ENCODE measurements at regions not wholly inside any gene's neighbourhood (a gene's known extent, or its start where the extent isn't known, plus 50 kb on each side); places are given as distances from the start of the nearest gene placed in this dataset.
A peak's percentile ranks its signal among the peaks of the same experiment; 100 is the strongest.
"Not testable (repeated sequence)": the region's sequence is repeated elsewhere in the genome, so short reads cannot be mapped to it uniquely, and the experiment has no call there.

GRCh38 chr5:36450229-36451014 lies 148.7 kb upstream of the RANBP3L start:
- no peak overlapping the region for H3K4me3 ChIP-seq (ENCODE audit: low read depth, low read length)
- no peak for DNase-seq (ENCODE audit: low read depth)
- no peak for TF ChIP-seq CTCF (IDR thresholded peaks at IDR 0.05; ENCODE audit: low read depth, low read length, missing control alignments)

GRCh38 chr5:36452424-36453006 lies 150.8 kb upstream of the RANBP3L start:
- H3K4me3 ChIP-seq (ENCODE audit: low read depth, low read length) = no peak overlapping the region
- no peak for DNase-seq (ENCODE audit: low read depth)
- no peak for TF ChIP-seq CTCF (IDR thresholded peaks at IDR 0.05; ENCODE audit: low read depth, low read length, missing control alignments)

- H3K4me3 ChIP-seq (ENCODE audit: low read depth, low read length) = no peak overlapping the region
- no peak for DNase-seq (ENCODE audit: low read depth)
- TF ChIP-seq CTCF (IDR thresholded peaks at IDR 0.05; ENCODE audit: low read depth, low read length, missing control alignments) = no peak
Observed at GRCh38 chr5:36457511-36458270, 148.7 kb upstream of the SLC1A3 start.

- DNase-seq (ENCODE audit: low read depth) = no peak
- TF ChIP-seq CTCF (IDR thresholded peaks at IDR 0.05; ENCODE audit: low read depth, low read length, missing control alignments) = no peak
- H3K4me3 ChIP-seq (ENCODE audit: low read depth, low read length) = no peak overlapping the region
Observed at GRCh38 chr5:36458746-36459145, 147.7 kb upstream of the SLC1A3 start.

GRCh38 chr5:36459176-36460135 lies 146.9 kb upstream of the SLC1A3 start:
- TF ChIP-seq CTCF (IDR thresholded peaks at IDR 0.05; ENCODE audit: low read depth, low read length, missing control alignments) = peak; percentile 52
- no peak overlapping the region for H3K4me3 ChIP-seq (ENCODE audit: low read depth, low read length)
- DNase-seq (ENCODE audit: low read depth) = no peak

- TF ChIP-seq CTCF (IDR thresholded peaks at IDR 0.05; ENCODE audit: low read depth, low read length, missing control alignments) = no peak
- DNase-seq (ENCODE audit: low read depth) = no peak
- H3K4me3 ChIP-seq (ENCODE audit: low read depth, low read length) = no peak overlapping the region
Observed at GRCh38 chr5:36462295-36463021, 143.9 kb upstream of the SLC1A3 start.

GRCh38 chr5:36475942-36476341 lies 130.5 kb upstream of the SLC1A3 start:
- H3K4me3 ChIP-seq (ENCODE audit: low read depth, low read length) = not testable (repeated sequence)

More at GRCh38 chr5:36475942-36476341, 130.5 kb upstream of the SLC1A3 start:
- not testable (repeated sequence) for DNase-seq (ENCODE audit: low read depth)

Data from GM12864 (cell line).